ENCODE measurements at regions not wholly inside any gene's neighbourhood (a gene's known extent, or its start where the extent isn't known, plus 50 kb on each side); places are given as distances from the start of the nearest gene placed in this dataset.

DNA sequence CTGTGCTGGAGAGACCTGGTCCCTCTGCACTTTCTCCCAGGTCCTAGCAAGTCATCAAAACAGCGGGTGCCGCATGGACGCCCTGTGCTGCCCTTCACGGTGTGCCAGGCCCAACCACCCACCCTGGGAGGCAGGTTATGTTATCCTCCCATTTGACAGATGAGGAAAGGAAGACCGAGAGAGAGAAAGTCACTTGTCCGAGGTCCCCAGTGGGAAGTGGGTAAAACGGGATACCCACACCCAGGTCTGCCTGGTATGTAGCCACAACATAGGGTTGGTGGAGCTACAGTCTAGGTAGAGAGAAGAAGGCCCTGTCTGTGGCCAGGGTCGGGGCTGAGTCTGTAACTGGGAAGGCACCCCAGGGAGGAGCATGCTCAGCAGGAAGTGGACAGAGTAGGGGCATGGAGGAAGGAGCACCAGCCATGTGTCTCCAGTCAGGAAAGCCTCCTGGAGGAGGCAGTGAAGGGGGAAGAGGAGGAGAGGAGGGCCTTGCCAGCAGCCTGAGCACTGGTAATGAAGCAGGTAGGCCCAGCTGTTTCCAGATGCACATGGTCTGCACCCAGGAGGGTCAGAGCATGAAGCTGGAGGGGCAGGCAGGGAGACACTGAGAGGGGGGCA, 98.4 kb downstream of the ZFP36L2 start:
- DNase-seq = no peak

GRCh38 chr2:43127208-43127940, 99.0 kb downstream of the ZFP36L2 start:
- no peak for DNase-seq

DNA sequence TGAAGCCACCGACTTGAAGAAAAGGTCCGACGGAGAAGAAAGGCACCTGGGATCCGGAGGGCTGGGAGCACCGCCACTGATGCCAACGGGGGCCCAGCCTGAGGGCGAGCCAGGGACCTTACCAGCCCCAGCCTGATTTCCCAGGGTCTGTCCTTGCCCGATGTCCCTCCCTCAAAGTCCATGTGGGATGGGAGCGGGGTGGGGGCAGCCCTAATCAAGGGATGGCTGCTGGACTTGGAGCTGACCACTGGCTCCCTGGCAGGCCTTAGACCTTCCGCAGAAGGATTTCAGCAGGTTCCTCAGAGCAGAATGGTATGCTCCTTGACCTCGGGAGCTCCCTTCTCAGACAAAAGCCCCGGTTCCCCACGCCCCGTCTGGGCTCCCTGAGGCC, 99.6 kb downstream of the ZFP36L2 start:
- DNase-seq = no peak

- no peak for DNase-seq
These were observed 101.1 kb downstream of the ZFP36L2 start for GRCh38 chr2:43125090-43125998.

DNA sequence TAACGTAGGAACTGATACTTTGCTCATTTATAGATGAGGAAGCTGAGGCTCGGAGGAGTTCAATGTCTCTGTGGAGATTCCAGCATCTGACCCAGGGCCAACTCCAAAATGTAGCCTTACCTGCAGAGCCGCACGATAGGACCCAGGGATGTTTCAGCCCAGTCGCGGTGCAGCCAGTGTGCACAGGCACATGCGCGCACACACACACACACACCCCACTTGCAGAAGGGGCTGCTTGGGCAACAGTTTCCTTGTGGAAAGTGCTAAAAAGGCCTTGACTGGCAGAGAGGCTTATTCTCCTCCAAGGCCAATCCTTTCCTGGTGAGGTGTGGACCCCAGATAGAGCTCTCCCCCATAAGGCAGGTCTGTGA, 101.7 kb downstream of the ZFP36L2 start:
- DNase-seq = no peak

GRCh38 chr2:43123981-43124686, 102.3 kb downstream of the ZFP36L2 start:
- no peak for DNase-seq

DNA sequence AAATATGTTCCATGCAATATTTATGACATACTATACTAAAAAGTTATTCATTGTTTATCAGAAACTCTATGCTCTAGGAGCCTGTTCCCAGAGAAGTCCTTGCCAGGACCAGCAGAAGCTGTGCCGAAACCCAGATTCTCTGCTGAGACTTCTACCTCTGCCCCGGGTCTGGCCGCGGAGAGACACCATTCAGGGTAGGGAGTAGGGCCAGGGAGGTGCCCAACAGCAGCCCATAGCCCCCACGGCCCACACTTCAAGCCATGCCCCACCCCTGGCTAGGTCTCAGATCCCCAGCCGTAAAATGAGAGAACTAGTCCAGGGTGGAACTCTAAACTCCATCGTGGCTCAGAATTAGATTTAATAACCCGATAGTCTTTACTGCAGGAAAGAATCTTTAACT, 102.9 kb downstream of the ZFP36L2 start:
- DNase-seq = no peak

- DNase-seq = no peak
These were observed 103.4 kb downstream of the ZFP36L2 start for GRCh38 chr2:43123028-43123427.

DNA sequence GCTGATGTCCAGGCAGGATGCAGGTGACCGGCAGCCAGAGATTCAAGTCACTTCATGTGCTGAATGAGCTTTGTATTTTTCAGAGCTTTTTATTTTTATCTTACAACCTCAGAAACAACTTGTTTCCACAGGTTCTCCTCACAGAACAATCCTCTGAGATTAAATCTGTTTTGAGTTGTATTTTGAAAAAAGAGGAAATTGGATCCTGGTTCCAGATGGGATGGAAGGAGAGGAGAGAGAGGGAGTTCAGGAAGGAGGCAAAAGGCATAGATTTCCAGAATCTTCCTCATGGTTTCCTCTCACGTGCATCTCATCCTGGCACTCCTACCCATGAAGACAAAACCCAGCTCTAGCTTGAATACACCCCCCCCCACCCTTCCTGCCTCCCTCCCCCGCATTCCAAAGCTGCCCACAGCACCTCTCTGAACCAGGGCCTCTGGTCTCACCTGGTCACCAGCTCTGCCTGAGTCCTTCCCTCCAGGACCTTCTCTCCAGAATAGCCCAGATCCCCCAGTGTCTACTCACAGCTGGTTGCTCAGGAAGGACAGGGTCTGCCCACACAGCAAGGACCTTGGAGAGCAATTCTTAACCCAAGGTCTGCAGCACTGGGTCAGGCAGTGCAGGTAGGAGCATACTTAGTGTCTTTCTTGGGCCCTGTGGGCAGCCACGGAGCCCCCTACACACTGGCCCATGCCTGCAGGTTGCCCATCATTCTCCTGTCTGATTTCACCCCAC, 104.7 kb downstream of the ZFP36L2 start:
- no peak for DNase-seq

DNA sequence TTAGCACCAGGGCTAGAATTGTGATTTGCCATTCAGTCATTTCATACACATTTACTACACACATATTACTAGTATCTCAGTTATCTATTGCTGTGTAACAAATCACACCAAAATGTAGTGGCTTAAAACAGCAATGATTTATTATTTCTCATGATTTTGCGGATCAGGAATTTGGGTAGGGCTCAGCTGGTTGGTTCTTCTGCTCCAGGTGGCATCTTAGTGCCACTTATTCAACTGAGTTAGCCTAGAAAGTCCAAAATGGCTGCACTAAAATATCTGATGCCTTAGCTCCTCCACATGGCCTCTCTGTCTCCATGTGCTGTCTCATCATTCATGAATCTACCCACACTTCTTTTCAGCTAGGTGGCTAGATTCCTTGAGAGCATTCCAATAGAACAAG, 107.1 kb downstream of the ZFP36L2 start:
- no peak for DNase-seq

DNA sequence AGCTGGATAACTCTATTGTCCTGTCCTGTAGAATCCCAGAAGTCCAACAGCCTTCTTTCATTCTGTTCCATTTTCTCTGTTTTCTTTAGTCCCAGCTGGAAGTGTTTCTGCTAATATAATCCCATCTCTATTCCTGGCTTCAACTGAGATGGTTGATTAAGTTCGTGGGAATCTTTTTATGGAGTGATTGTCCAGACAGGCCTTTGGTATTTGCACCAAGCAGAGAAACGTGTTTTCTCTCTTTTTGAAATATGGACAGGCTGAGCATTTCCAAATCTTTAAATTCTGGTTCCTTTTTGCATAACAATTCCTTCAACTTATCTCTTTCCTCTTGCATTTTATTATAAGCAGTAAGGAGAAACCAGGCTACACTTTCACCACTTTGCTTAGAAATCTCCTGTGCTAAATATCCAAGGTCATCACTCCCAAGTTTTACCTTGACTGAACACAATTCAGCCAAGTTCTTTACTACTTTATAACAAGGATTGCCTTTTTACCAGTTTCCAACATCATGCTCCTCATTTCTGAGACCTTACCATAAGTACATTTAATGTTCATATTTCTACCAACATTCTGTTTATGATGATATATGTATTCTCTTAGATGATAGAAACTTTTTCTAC, 108.8 kb downstream of the ZFP36L2 start:
- DNase-seq = no peak

DNA sequence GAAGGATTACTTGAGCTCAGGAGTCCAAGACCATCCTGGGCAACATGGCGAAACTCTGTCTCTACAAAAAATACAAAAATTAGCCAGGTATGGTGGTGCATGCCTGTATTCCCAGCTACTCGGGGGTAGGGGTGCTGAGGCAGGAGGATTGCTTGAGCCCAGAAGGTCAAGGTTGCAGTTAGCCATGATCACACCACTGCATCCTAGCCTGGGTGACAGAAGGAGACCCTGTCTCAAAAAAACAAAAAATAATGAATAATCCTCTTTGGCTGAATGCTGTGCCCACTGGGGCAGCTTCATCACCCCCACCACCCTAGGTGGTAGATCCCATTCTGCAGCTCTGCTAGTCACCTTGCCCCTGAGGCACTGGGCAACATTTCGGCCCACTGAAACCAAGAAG, 109.4 kb downstream of the ZFP36L2 start:
- no peak for DNase-seq

DNA sequence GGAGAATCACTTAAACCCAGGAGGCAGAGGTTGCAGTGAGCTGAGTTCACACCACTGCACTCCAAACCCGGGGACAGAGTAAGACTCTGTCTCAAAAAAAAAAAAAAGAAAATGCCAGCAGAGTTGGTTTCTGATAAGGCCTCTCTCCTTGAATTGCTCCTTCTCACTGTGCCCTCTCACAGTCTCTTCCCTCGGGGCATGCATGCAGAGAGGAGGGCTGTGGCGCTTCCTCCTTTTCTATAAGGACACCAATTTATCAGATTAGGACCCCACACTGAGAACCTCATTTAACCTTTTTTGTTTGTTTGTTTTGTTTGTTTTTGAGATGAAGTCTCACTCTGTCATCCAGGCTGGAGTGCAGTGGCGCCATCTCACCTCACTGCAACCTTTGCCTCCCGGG, 110.5 kb downstream of the ZFP36L2 start:
- no peak for DNase-seq

GRCh38 chr2:43114210-43114609, 112.2 kb downstream of the ZFP36L2 start:
- no peak for DNase-seq

- no peak for DNase-seq
These were observed 114.4 kb downstream of the ZFP36L2 start for GRCh38 chr2:43111788-43112554.

GRCh38 chr2:43110442-43110871, 115.9 kb downstream of the ZFP36L2 start:
- no peak for DNase-seq

- no peak for DNase-seq
These were observed 117.1 kb downstream of the ZFP36L2 start for GRCh38 chr2:43109261-43109743.

- DNase-seq = no peak
These were observed 118.7 kb downstream of the ZFP36L2 start for GRCh38 chr2:43107679-43108078.

DNA sequence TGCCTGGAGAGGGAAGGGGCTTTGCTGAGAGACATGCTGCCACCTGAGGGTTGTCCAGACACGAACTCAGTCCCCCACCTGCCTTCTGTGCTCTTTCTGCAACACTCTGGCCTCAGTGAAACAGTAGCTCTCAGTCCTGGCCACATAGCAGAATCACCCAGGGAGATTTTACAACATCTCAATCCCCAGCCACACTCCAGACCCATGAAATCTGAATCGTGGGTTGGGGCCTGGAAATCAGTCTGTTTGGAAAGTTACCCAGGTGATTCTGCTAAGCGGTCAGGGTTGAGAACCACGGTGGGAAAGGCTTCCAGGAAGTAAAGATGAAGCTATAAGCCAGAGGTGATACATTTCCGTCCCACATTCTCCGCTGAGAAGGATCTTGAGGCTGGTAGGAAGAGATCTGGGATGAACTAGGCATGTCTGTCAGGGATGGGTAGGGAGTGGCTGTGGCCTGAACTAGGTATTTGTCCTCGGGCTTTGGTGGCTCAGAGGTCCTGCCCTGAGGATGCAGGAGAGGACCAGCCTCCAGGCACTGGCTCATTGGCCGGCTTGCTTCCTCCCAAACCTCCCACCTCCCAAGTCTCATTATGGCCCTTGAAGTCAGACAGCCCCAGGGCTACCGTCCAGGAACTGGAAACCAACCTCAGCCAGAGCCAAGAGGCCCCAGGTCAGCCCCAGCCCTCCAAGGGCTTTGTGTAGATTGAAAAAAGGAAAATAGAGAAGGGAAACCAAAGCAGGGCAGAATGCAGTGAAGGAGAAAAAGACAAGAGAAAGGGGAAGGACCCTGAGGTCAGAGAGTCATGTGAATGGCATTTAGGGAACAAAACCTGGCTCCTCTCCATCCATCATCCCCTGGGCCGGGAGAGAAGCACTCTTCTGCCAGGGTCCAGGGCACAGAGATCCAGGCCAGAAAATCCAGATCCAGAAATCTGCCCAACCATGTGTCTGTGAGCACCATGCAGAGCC, 119.6 kb downstream of the ZFP36L2 start:
- DNase-seq = no peak

All from NCI-H1092 treated with DMSO at 0.1 percent for 48 hours (cell line).